HUES6 (cell line): ENCODE measurements at regions not wholly inside any gene's neighbourhood (a gene's known extent, or its start where the extent isn't known, plus 50 kb on each side); places are given as distances from the start of the nearest gene placed in this dataset.

Experiments used
- H3K27ac ChIP-seq: 2 replicates; pipeline ENCODE4 v1.7.0; 2013; ENCODE audit warnings: low read depth, mild to moderate bottlenecking, low read length, inconsistent platforms
- H3K27me3 ChIP-seq: 2 replicates; pipeline ENCODE4 v1.6.1; 2013; ENCODE audit warnings: low read length; ENCODE audit not compliant: control insufficient read depth, insufficient read depth
- H3K36me3 ChIP-seq: 2 replicates; pipeline ENCODE4 v1.6.1; 2013; ENCODE audit warnings: low read length; ENCODE audit not compliant: control insufficient read depth, insufficient read depth
- H3K4me1 ChIP-seq: 2 replicates; pipeline ENCODE4 v1.6.1; 2013; ENCODE audit warnings: low read length; ENCODE audit not compliant: control insufficient read depth, insufficient read depth
- H3K4me3 ChIP-seq: 2 replicates; pipeline ENCODE4 v1.5.1; 2013; ENCODE audit warnings: low read depth, low read length
- H3K9ac ChIP-seq: one replicate; pipeline ENCODE4 v1.6.1; 2013; ENCODE audit warnings: mild to moderate bottlenecking, low read length
- H3K9me3 ChIP-seq: 2 replicates; pipeline ENCODE4 v1.6.1; 2013; ENCODE audit warnings: low read depth, low read length; ENCODE audit not compliant: control insufficient read depth, insufficient read depth

- H3K27me3 ChIP-seq: no peaks in the 10 kb centered on the region
- no peak overlapping the region for H3K9ac ChIP-seq
- H3K4me1 ChIP-seq: peaks cover 22% of the 10 kb centered on the region
- H3K36me3 ChIP-seq: no peaks in the 10 kb centered on the region
- no peaks in the 10 kb centered on the region for H3K9me3 ChIP-seq
- no peak overlapping the region for H3K4me3 ChIP-seq
- H3K27ac ChIP-seq: no peak overlapping the region
These were observed 52.5 kb upstream of the ATP2C1 start for GRCh38 chr3:130841357-130841756.

- no peaks in the 10 kb centered on the region for H3K9me3 ChIP-seq
- H3K4me3 ChIP-seq: no peak overlapping the region
- no peaks in the 10 kb centered on the region for H3K36me3 ChIP-seq
- H3K9ac ChIP-seq: no peak overlapping the region
- peaks cover 22% of the 10 kb centered on the region for H3K4me1 ChIP-seq
- H3K27me3 ChIP-seq: no peaks in the 10 kb centered on the region
- no peak overlapping the region for H3K27ac ChIP-seq
These were observed 50.4 kb upstream of the ATP2C1 start for GRCh38 chr3:130843441-130843840.
